HG03135 (cell line): ENCODE measurements at regions not wholly inside any gene's neighbourhood (a gene's known extent, or its start where the extent isn't known, plus 50 kb on each side); places are given as distances from the start of the nearest gene placed in this dataset.

Source experiments
- ATAC-seq: cut with Tn5 transposase; IDR thresholded peaks from one replicate; pipeline ENCODE4 v1.9.1; 2021; ENCODE audit warnings: mild to moderate bottlenecking, moderate library complexity; ENCODE audit not compliant: unreplicated experiment

- no peak for ATAC-seq
Measured at GRCh38 chr4:26133840-26134239, 187.0 kb upstream of the RBPJ start.

- ATAC-seq, result no peak
Measured at GRCh38 chr4:26135331-26135730, 185.5 kb upstream of the RBPJ start.

- no peak for ATAC-seq
Measured at GRCh38 chr4:26136615-26137014, 184.2 kb upstream of the RBPJ start.

DNA sequence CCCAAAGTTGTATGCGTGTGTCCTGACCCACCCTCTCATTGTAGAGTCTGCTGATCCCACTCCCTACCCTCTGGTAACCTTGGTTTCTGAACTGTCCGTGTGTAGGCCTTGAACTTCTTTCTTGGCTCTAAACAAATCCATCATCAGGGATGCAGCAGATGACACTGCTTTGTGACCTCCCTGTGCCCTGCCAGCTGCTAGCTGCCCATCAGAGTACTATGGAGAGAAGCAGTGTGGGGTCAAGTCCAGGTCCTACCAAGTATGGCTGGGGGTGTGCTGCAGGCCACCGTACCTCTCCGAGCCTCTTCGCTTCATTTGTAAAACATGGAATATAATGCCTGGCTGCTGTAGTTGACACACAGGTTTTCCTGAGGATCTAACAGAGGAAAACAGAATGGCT lies 183.5 kb upstream of the RBPJ start:
- ATAC-seq, result no peak

- no peak for ATAC-seq
Measured at GRCh38 chr4:26139310-26139924, 181.4 kb upstream of the RBPJ start.

DNA sequence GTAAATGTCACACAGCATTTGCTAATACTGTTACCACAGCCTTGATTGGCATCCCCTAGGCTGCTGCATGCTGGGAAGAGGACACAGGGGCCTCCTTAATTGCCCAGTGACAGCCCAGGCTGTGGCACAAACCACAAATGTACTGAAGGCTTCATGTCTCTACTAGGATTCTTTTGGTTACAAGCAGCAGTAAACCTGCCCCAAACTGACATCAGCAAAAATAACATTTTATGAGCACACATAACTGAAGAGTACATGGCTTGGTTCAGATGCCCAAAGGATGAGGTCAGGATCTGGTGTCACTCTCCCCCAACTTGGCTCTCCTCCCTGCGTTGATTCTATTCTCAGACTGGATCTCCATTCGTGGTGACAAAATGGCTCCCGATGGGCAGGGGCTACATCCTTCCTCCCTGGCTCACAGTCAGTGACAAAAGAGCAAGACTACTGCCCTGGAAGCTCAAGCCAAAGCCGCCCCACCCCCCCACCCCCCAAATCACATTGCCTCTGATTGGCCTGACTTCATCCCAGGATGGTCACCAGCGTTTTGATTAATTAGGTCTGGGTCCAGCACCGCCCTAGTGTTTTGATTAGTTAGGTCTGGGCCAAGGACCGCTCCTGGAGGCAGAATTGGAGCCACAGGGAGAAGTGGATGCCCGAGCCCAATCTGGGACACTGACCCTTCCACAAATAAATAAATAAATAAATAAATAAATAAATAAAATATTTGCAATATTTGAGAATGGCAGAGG lies 180.5 kb upstream of the RBPJ start:
- no peak for ATAC-seq

GRCh38 chr4:26141051-26141721 lies 179.6 kb upstream of the RBPJ start:
- ATAC-seq, result no peak

- ATAC-seq, result peak; percentile 57
Measured at GRCh38 chr4:26141911-26142638, 178.7 kb upstream of the RBPJ start.

DNA sequence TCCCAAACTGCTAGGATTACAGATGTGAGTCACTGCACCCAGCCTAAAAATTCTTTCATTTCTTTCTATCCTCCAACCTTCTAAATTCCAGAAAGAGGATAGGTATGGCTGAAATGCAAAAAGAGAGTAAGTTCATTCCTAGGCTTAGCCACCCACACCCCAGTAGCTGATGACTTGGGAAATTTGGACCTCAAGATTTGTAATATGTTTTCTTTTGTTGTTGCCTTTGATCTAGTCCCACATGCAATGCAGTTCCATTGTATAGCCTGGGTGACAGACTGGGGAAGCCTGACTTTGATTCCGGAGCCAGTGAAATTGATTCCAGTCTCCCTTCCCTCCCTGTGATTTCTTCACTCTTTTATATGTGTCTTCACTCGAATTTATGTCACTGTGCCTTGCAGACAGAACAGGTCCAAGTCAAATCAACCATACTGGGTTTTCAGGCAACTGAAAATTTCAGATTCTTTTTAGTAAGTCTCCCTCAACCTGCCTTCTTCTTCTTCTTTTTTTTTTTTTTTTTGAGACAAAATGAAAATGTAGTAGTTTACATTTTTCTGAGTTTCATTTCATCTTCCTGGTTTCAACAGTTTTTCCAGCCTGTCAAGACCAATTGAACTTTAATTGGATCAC lies 176.2 kb upstream of the RBPJ start:
- ATAC-seq, result no peak

DNA sequence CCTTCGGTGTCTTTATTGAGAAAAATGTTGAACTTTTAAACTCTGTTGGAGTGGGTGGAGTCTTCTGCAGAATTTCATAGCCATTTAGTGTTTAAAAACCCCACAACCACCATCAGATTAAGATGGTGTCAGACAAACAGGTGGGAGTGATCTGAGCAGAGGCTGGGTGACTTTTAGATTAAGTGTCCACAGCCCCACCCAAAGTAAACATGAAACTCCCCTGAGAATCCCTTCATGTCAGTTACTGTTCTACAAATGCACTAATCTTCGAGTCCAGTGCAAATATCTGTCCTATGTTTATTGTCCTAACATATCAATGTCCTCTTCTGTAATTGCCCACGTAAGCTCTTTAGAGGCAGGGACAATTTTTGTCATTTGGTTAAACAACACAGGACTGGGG lies 175.6 kb upstream of the RBPJ start:
- ATAC-seq, result no peak

GRCh38 chr4:26148927-26149326 lies 171.9 kb upstream of the RBPJ start:
- no peak for ATAC-seq

DNA sequence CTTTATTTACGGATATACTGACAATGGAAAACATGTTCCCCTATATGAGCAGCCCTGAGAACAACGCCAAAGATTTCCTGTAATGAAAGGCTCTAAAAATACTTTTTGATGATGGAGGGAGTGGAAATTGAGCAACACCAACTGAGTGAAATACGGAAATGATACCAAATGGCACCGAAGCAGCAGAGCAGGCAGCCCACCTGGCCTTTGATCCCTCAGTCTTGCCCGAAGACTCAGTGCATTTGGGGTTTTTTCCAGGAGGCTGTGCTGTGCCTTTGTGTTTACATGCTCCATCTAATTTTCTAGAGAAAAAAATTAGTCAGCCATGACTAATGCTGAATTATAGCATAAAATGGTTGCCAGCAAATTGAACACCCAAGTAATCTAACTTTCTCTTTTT lies 169.9 kb upstream of the RBPJ start:
- no peak for ATAC-seq

- ATAC-seq, result no peak
Measured at GRCh38 chr4:26151615-26152014, 169.2 kb upstream of the RBPJ start.

DNA sequence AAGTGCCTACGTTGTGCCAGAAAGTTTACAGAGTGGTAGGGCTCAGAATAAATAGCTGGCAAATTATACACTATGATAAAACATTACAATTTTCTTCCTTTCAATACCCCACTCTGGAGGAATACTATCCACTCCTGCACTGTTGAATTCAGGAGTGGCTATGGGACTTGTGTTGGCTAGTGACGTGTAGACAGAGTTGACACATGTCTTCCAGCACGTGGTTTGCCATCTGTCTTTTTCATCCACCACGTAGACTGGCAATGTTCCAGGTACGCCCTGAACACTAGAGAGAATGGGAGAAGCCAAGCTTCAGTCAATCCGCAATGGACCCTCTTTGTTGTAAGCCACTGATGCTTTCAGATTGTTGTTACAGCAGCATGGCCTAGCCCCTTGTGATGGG lies 168.8 kb upstream of the RBPJ start:
- no peak for ATAC-seq

DNA sequence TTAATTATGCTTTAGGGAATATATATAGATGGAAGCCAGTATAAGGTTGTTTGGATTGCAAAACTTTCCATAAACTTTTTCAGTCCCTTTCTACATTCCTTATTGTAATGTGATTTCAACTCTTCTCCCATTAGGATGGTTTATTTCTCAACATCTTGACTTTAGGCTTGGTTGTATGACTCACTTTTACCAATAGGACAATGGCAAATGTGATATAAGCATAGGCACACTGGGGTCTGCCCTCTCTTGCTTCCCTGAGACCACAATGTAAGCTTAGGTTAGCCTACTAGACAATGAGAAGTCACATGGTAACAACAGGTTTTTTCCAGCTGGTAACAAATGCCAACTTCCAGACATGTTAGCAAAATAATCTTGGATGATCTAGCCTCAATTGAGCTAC lies 163.3 kb upstream of the RBPJ start:
- no peak for ATAC-seq

DNA sequence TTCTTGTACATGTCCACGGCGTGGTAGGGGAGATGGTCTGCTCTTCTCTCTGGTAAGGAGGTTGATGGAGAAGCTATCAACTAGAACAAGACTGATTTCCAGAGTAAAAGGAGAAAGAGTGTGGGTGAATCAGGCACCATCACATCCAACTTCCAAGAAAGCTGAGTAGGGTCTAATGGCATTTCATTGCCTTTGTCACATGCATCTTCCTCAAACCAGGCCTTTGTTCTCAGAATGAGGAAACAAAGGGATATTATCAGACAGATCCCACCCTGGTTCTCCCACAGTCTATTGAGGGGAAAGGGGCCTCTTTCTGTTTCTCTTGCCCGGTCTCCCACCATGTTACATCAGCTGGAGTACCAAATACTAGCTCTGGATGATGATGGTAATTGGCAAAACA lies 160.2 kb upstream of the RBPJ start:
- ATAC-seq, result no peak

- no peak for ATAC-seq
Measured at GRCh38 chr4:26161030-26161824, 159.6 kb upstream of the RBPJ start.

DNA sequence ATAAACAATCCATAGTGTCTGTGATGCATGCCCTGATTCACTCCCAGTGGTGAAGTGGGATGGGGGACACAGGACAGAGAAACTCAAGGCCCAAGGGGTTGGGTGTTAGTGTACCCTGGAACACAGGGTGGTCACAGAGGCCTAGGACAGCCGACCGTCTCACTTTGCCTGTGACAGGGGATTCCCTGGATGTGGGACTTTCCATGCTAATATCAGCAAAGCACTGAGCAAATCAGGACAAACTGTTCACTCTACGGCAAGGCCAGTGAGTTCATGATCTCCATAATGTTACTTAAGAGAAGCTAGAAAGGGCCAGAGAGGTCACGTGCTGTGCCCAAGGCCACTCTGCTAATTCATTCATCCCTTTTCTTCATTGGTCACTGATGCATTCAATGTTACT lies 158.7 kb upstream of the RBPJ start:
- no peak for ATAC-seq

DNA sequence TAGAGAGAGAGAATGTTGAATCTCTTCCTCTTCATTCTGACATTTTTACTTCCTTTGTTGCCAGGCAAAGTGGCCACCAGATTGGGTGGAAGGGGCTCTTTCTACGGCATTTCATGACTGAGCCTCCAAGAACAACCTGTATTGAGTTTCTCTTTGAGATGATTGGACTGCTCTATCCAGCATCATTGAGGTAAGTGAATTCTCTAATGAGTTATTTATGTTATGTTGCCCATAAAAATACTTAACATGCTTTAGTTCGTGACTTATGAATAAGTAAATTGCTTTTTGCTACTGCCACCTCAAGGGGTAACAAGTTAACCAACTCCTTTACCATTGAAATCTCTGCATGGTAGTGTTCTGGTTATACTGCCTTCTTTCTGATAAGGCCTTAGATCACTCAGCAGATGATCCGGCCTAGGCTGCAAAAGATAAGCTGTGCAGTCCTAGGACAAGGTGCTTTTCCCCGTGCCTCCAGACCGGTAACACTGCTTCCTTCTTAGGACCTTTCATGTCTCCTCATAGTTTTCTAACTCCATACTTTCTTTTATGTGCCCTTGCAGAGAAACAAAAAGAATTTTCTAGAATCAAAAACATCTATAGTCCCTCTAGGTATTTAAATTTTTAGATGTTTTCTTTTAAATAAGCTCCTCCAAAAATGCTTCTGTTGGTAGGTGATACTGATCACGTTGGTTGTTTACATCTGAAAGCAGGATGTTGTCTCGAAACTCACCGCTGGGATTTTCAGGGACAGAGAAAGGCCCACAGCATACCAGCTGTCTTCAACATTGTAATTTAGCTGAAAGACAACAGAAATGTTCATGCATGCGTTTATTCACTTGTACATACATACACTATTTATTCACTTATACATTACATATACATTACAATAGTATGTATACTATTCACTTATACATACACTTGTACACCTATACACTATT lies 157.1 kb upstream of the RBPJ start:
- ATAC-seq, result no peak
